ENCODE measurements at regions not wholly inside any gene's neighbourhood (a gene's known extent, or its start where the extent isn't known, plus 50 kb on each side); places are given as distances from the start of the nearest gene placed in this dataset.

- no peak for DNase-seq
Observed at GRCh38 chr21:25422610-25423608, 184.4 kb downstream of the MRPL39 start.

- peak; percentile 10 for DNase-seq
Observed at GRCh38 chr21:25421321-25422028, 185.8 kb downstream of the MRPL39 start.

GRCh38 chr21:25420831-25421230 lies 186.4 kb downstream of the MRPL39 start:
- DNase-seq = no peak

- DNase-seq = no peak
Observed at GRCh38 chr21:25416669-25417068, 190.6 kb downstream of the MRPL39 start.

- DNase-seq = no peak
Observed at GRCh38 chr21:25412100-25412499, 195.2 kb downstream of the MRPL39 start.

GRCh38 chr21:25409978-25410377 lies 197.3 kb downstream of the MRPL39 start:
- no peak for DNase-seq

GRCh38 chr21:25408666-25409065 lies 198.6 kb downstream of the MRPL39 start:
- DNase-seq = no peak

GRCh38 chr21:25406887-25407579 lies 200.2 kb downstream of the MRPL39 start:
- no peak for DNase-seq

- no peak for DNase-seq
Observed at GRCh38 chr21:25405984-25406383, 201.3 kb downstream of the MRPL39 start.

GRCh38 chr21:25402134-25402961 lies 204.9 kb downstream of the MRPL39 start:
- no peak for DNase-seq

- DNase-seq = no peak
Observed at GRCh38 chr21:25400427-25400826, 206.9 kb downstream of the MRPL39 start.

GRCh38 chr21:25398630-25399029 lies 208.7 kb downstream of the MRPL39 start:
- DNase-seq = no peak

GRCh38 chr21:25396135-25396711 lies 211.1 kb downstream of the MRPL39 start:
- DNase-seq = no peak

- no peak for DNase-seq
Observed at GRCh38 chr21:25391777-25392176, 215.5 kb downstream of the MRPL39 start.

GRCh38 chr21:25390701-25391100 lies 216.6 kb downstream of the MRPL39 start:
- no peak for DNase-seq

GRCh38 chr21:25387665-25388064 lies 219.6 kb downstream of the MRPL39 start:
- DNase-seq = no peak

GRCh38 chr21:25385911-25386474 lies 221.3 kb downstream of the MRPL39 start:
- DNase-seq = peak; percentile 72

GRCh38 chr21:25385341-25385740 lies 221.9 kb downstream of the MRPL39 start:
- no peak for DNase-seq

GRCh38 chr21:25384782-25385181 lies 222.5 kb downstream of the MRPL39 start:
- no peak for DNase-seq

- DNase-seq = no peak
Observed at GRCh38 chr21:25383545-25383944, 223.7 kb downstream of the MRPL39 start.

GRCh38 chr21:25381936-25382452 lies 225.3 kb downstream of the MRPL39 start:
- DNase-seq = no peak

Data from left kidney (tissue), 1 donor.